GM21576 (cell line): ENCODE measurements at regions not wholly inside any gene's neighbourhood (a gene's known extent, or its start where the extent isn't known, plus 50 kb on each side); places are given as distances from the start of the nearest gene placed in this dataset.
A peak's percentile ranks its signal among the peaks of the same experiment; 100 is the strongest.

Experiments
- ATAC-seq: cut with Tn5 transposase; IDR thresholded peaks from one replicate; pipeline ENCODE4 v1.9.1; 2021; ENCODE audit warnings: mild to moderate bottlenecking, moderate library complexity; ENCODE audit not compliant: unreplicated experiment

DNA sequence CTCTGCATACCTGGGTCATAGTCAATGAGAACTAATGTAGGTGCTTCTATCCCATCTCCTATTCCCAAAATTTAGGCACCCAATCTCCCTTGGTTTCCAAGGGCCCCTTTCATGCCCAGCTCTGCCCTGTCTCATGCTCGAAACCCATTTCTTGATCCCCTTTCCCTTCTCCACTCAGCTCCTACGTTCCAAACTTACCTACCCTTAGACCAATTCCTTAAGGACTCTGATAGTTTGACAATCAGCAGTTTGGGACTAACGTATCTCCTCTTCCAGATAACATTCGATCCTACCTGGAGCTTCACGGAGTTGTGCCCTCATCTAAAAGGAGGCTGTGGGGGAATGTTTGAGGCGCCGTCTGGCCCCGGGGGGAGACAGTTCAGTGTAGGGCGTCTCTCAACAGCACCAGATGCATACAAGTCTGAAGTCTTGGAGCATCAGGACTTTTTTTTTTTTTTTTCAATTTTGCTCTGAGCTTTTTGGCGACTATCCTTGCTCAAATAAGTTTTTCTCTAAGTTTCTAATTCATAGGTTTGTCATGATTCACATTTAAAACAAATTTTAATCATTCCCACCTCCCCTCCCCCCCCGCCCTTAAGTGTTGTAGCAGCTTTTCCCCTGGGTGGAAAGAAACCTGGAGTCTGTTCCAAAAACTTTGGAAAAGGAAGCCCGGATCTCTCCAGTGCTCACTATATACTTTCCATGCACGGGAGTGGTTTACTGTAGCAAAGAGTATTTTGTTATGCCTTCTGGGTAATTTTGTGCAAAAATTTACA is 141.2 kb upstream of the LGALSL start:
- ATAC-seq = no peak

DNA sequence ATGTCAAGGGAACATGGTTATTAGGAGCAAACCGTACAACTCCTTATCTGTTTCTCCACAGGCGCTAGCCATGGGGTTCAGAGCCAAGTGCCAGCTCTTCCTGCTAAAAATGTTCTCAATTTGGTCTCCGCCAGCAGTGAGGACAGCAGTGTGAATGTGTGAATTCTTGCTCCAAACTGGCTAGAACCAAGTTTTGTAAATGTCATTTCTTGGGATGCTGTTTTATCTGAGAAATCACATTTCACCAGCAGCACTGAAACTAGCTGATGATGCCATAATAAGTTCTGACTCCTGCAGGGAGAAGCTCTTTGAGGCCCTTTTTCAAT is 140.6 kb upstream of the LGALSL start:
- no peak for ATAC-seq

DNA sequence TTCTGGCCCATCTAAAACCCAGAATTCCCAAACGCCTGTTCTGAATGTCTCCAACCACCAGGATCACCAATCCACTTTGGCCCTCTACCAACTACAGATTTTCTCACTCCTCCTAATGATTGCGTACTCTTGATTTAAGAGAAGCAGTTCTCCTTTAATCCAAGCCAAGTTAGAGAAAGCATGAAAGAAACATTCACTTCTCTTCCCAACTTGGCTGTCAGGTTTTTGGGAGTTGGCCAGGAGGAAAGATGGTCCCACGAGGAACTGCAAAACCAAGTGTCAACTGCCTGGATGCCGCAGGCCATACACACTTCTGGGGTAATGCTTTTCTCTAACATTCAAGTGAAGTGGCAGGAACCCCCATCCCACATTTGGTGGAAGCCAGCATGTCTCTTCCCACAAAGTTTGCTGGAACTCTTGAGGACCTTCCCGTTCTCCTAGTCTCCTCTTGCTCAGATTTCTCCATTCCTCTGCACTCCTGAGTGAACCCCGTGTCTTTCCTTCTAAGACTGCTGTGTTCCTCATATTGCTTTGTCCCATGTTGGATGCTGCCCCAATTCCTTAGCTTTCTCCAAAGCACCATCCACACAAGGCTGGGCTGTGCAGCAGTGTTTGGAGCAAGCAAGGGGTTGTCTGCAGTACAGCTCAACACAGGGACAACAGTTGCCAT is 138.5 kb upstream of the LGALSL start:
- ATAC-seq = no peak

DNA sequence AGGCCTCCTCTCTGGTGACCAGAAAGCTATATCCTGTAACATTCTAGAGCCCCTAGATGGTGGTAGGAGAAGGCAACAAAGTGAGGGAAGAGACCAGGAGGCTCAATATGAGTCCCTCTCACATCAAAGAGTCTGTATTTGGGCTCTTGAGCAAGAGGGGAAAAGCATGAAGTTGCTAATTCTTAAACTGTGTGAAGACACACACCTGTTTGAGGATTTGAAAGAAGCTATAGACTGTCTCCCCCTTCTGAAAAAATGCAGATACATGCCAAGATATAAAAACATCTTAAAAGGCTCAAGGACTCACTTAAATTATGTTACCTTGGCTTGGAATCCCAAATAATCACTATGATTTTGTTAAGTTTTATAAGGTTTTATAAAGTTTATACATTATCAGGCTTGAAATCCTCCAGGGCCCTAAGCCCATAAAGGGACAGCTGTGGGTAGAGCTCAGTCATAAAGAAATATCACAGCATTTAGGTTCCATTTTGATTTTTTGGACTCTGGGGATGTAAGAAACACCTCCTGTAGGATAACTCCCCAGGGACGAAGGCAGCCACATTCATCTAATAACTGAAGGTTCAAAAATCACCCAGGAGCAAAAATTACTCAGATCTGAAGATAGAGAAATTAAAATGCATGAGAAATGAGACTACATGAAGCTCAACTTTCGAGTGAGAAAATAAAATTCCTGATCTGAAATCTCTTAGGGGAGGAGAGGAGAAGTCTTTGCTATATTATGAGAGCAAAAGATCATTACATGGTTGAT is 136.1 kb upstream of the LGALSL start:
- no peak for ATAC-seq

DNA sequence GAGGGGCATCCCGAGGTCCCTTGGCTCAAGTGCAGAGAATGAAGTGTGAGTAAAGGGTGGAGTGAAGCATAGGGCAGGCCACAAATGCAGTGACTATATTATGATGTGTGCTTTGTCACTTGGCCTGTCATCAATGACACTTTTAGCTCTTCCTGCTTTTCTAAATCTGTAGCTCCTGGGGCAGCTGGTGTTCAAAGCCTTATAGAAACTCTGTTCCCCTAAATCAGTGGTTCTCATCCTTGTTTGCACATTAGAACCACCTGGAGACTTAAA is 135.6 kb upstream of the LGALSL start:
- no peak for ATAC-seq

DNA sequence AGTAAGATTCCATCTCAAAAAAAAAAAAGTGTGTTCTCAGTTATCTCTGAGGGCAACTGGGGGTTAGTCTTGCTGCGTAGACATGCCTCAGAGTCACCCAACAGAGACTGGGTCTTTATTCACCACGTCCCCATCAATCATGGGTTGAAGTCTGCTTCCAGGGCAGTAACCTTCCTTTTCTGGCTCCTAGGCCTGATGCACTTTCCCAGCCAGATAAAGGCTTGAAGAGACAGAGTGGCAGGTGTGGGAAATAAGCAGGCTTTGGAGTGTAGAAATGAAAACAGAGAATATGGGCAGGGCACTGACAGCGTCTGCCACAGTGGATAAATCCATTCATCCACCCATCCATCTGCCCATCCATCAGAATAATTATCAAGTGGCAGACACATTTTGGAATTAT is 134.1 kb upstream of the LGALSL start:
- ATAC-seq = no peak

DNA sequence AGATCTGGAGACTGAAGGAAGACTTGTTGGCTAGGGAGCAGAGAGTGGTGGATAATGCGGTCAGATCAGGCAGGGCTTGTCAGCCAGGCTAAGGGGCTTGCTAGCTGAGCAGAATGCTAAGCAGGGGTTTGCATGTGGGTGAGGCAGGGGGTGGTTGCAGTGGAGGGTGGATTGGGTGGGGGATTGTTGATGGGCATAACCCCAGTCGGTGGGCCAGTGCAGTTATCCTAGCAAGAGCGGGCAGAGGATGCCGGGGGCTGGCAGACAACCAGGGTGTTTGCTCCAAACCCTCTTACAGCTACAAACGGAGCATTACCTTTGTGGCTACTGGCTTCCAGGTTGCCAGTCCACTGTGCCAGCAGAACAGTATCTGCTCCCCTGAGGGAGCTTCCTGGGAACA is 131.5 kb upstream of the LGALSL start:
- no peak for ATAC-seq

DNA sequence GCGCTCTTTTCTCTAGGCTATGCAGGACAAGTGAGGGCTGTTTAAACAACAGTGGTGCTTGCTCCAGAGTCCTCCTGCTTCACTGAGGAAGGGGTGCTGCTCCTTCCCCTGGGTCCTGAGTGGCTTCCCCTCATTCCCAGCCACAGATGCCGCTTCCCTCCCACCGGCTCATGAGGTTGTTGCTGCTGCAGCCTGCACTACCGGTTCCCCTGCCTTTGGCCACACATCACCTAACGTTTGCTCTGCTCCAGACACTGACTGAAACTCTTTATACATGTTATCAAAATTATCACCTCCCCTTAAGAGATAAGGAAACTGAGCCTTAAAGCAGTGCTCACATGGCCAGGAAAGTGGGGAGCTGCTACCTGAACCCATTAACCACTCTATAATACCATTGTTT is 130.8 kb upstream of the LGALSL start:
- ATAC-seq = no peak

DNA sequence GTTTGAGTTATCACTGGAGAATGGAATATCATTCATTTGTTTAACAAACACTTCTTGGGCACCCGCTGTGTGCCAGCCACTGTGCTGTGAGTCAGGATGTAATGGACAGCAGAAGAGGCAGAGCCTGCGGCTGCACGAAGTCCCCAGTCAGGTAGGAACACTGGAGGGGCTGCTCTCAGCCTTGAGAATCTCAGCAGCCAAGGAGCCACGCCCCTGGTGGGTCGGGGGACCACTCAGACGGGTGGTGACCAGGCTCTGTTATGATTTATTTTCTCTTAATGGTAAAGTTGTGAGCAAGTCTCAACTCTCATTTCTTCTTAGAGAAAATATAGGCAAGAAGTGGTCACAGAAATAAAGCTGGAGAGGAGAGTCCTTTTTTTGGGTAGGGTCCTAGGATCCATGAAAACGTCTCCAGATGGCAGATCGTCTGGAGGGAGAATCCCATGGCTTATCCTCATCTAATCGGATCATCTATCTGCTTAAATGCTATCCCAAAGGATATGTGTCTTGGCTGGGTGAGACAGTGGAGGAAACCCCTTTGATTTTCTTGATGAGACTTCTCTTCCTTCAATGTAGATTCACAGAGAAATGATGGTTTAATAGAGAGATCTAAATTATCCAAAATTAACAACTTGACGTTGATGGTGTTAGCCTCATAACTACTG is 129.1 kb upstream of the LGALSL start:
- ATAC-seq = no peak

DNA sequence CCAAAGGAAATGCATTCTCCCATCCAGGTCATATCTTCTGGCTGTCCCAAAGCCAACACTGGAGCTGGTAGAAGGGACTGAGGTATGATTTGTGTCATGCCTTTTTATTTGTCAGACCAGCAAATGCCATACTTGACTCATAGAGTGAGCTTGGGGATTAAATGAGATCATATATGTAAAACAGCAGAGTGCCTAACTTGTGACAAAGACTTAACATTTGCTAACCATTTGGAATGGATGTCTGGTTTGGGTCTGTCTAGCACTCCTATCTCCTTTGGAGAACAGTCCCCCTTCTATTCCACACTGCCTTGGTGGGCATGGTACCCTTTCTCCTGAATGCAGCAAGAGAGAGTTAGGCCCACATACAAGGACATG is 128.5 kb upstream of the LGALSL start:
- ATAC-seq = no peak

DNA sequence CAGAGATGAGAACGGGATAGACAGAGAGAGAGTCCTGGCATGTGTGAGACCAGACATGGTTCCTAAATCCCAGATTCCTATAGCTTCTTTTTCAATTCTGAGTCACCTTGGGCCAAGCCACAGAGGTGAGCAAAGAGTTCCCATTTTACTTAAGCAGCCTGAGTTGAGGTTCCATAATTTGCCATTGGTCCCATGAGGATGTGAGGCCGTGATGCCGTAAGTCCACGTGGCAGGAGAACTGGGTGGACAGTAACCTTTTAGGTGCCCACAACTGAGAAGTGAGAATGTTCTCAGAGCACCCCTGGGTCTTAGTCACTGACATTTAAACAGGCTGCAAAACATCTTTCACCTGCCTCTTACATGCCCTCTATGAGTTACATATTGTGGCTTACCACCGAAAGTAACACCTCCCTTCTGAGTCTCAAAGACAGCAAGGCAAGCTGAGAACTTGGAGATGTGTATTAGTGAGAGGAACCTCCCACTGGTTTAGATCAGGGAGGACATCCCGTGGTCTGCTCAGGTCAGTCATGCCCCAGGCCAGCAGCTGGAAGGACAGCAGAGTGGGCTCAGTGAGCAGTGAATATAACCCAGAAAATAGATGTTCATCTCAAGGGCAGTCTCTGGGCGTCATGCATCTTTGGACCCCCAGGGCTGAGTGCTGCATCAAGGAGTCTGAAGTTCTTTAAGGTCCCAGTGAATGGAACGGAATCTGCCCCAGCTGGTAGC is 127.9 kb upstream of the LGALSL start:
- peak; percentile 92 for ATAC-seq

DNA sequence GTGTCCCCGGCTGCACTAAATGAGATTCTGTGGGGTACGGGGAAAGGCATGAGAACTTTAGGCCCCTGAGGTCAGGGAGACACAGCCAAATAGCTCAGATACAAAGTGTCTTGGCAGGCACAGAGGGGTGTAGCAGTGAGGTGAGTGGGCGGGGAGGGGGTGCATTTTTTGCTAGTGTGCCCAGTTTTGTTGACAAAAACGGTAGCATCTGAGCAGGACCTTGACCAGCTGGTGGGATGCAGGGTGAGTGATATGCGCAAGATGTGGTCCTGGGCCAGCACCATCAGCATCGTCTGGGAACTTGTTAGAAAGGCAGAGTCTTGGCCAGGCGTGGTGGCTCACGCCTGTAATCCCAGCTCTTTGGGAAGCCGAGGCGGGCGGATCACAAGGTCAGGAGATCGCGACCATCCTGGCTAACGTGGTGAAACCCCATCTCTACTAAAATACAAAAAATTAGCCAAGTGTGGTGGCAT is 127.3 kb upstream of the LGALSL start:
- ATAC-seq = no peak

DNA sequence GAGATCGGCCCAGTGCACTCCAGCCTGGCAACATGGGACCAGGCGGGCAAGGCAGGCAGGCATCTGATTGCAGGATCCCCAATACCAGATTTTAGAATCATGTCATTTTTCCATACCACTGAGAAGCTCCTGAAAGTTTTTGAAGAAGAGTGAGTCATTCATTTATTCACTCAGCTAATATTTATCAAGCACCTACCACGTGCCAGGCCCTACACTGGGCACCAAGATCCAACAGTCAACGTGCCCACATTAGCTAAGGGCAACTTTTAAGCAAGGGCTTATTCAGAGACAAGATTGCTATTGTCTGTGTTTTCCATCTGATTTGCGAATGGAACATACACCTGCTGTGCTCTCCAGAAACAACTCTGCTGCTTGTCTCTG is 126.8 kb upstream of the LGALSL start:
- no peak for ATAC-seq

DNA sequence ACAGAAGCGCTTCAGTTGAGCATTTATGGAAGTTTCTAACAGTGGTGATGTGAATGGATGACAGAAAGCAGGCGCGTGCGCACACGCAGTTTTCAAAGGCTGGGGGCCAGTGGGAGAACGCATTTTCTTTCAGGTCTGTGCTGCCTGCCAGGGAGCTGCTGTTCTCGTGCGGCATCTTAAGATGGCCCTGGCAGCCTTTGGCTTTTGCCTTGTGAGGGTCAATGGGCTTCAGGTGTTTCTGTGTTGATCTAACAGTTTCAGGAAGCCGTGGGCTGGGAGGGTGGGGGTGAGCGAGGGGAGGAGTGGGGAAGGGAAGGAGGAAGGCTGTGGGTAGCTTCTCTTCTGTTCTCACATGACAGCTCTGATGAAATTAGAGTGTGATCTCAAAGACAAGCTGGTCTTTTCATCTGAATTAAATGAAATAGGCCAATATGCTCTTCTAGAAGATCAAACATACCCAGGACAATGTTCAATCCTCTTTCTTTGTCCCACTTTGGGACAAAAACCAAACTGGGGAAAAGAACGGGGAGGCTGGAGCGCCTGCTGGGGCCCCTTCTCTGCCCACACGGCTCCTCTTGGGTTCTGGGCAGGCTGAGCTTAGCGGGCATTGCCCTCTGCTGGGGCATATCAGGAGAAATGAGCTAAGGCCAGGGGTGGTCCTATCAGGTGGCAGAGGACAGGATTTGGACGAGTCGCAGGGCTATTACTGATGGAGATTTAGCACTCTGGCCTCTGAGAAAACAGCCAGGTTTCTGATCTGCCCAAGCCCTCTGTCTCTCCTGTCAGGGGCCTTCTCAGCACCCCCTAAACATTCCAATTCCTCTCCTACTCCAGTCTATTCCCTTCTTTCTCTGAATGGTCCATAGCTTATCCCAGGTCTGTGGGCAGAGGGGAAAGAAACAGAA is 126.2 kb upstream of the LGALSL start:
- no peak for ATAC-seq

DNA sequence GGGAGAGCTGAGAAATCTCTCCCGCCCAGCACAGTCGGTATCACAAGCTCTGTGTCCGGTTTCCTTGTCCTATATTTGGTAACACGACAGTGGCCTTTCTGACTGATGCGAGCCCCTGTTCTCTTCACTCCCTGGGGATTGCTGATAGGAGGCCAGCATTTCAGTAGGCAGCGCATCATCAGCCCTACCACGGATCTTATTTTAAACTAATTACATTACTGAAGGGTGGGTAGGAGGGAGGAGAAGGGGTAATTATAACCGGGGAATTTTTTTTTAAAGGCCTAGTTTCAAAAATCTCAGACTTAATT is 125.6 kb upstream of the LGALSL start:
- ATAC-seq = no peak

DNA sequence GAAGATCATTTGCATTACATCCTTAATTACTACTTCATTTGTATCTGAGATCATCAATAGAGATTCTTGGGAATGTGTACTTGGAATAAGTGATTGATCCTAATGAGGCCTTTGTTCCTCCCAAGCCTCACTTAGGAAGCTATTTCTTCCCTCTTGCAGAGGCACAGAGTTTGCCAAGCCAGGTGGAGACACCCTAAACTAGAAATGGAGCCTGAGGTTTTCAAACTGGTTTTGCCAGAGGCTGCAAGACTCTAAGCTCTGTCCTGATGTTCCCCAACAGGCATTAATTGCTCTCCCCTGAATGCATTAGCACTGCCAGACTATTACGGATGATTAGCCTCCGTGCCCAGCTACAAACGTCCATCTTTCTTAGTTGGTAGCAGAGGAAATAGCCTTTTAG is 125.2 kb upstream of the LGALSL start:
- no peak for ATAC-seq

DNA sequence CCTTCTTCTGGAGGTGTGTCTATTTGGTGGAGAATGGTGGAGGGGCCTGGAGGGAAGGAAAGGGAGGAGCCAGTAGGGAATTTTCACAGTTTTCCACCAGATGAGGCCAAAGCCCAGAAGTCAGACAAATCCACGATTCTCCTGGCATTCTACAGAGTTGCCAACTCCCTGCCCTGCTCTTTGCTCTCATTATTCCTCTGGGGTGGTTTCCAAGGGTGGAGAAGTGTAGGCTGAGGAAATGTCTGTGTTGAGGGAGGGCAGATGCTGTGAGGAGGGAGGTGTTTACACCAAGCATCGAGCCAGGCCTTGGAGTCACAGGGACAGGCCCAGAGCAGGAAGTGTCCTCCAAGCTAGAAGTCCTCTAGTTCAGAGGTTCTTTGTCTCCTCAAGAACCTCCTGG is 124.1 kb upstream of the LGALSL start:
- no peak for ATAC-seq

DNA sequence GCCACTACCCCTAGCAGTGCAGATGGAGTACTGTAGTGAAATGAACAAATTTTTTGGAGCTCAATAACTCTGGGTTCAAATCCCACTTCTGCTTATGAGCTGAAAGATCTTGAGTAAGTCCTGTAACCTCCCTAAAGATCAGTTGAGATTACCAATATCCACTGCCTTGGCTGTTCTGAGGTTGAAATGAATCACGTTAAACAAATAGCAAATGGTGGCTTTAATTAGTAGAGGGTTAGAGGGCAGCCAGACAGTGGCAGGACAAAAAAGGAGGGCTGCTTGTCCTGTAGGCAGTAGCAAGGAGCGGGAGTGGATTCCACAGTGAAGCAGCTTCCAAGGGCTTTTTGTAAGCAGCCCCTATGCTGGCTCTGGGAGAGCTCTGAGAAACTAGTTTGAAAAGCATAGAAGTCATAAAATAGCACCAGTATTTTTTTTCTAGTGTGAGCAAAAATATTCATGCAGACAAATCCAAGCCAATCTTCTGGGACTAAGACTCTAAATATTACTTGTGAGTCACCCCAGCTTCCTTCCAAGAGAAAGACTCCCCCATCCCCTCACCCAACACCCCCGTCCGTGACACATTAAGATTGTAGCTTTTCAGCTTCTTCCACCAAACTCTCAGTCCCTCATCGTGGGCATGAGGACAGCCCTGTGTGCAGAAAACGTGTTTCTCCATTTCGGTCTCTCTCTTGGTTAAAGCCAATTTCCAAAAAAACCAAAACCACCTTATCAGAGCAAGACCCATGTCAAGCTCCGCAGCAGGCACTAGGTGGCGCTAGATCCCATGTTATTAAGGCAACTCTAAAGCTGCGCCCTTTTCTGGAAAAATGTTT is 123.5 kb upstream of the LGALSL start:
- no peak for ATAC-seq

DNA sequence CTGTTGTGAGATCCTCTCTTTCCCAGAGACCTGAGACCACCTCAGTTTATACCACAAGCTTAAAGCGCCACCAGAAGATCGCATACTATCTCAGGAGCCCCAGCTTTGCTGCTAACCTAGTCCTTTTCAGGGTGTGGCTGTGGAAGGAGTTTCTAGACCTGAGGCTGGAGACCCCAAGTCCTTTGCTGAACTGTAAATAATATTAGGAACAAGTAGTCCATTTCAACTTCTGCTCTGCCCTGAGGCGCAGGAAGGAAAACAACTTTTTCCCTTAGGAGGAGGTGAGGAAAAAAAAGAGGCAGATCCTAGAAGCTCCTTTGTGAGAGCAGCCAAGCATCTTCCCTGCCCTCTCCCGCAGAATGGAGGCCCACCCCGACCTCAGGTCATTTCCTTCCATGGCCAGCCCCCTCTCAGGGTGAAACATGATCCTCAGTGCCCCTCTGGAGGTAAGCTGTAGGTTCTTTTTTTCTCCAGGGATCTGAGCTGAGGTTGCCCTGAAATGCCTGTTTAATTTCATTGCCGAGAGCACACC is 122.8 kb upstream of the LGALSL start:
- ATAC-seq = no peak
